Astrocyte (in vitro differentiated cells and primary cell): ENCODE measurements at regions not wholly inside any gene's neighbourhood (a gene's known extent, or its start where the extent isn't known, plus 50 kb on each side); places are given as distances from the start of the nearest gene placed in this dataset.

ENCODE experiments used
- CTCF ChIP-seq: IDR thresholded peaks from 2 replicates; pipeline ENCODE4 v1.5.1; 2011; ENCODE audit warnings: low read depth, mild to moderate bottlenecking, inconsistent platforms, low read length, moderate library complexity; ENCODE audit not compliant: insufficient read depth
- EZH2 ChIP-seq: IDR thresholded peaks from 2 replicates; pipeline ENCODE4 v1.6.1; 2012; ENCODE audit warnings: mild to moderate bottlenecking, low read length, inconsistent platforms; ENCODE audit not compliant: insufficient read depth

- no peak for TF ChIP-seq CTCF
- no peak for TF ChIP-seq EZH2
These were observed 72.7 kb upstream of the UBE2E2 start for GRCh38 chr3:23130406-23130805.
